ENCODE measurements at regions not wholly inside any gene's neighbourhood (a gene's known extent, or its start where the extent isn't known, plus 50 kb on each side); places are given as distances from the start of the nearest gene placed in this dataset.
"Not testable (repeated sequence)": the region's sequence is repeated elsewhere in the genome, so short reads cannot be mapped to it uniquely, and the experiment has no call there.

GRCh38 chr5:164235300-164235891, 730.0 kb downstream of the MAT2B start:
- Histone ChIP-seq H3K27me3 (ENCODE audit: low read depth, low read length) (no peaks in the 10 kb centered on the region), H3K4me1 (ENCODE audit: control insufficient read depth in 1 of 2, insufficient read depth in 2 of 2, low read length in 2 of 2) (no peaks in the 10 kb centered on the region), H3K27ac (ENCODE audit: low read length) (no peak overlapping the region), H3K36me3 (ENCODE audit: control insufficient read depth in 1 of 2, insufficient read depth in 2 of 2, low read length in 2 of 2) (no peaks in the 10 kb centered on the region), H3K9me3 (ENCODE audit: control insufficient read depth in 1 of 2, low read length in 2 of 2) (no peaks in the 10 kb centered on the region), H3K4me3 (ENCODE audit: low read depth in 1 of 2, low read length in 2 of 2) (no peak overlapping the region)

GRCh38 chr5:164237486-164237885, 732.1 kb downstream of the MAT2B start:
- Histone ChIP-seq H3K36me3 (ENCODE audit: control insufficient read depth in 1 of 2, insufficient read depth in 2 of 2, low read length in 2 of 2) (no peaks in the 10 kb centered on the region), H3K4me1 (ENCODE audit: control insufficient read depth in 1 of 2, insufficient read depth in 2 of 2, low read length in 2 of 2) (no peaks in the 10 kb centered on the region), H3K27me3 (ENCODE audit: low read depth, low read length) (no peaks in the 10 kb centered on the region), H3K4me3 (ENCODE audit: low read depth in 1 of 2, low read length in 2 of 2) (no peak overlapping the region), H3K27ac (ENCODE audit: low read length) (no peak overlapping the region), H3K9me3 (ENCODE audit: control insufficient read depth in 1 of 2, low read length in 2 of 2) (no peaks in the 10 kb centered on the region)

GRCh38 chr5:164251781-164252180, 746.4 kb downstream of the MAT2B start:
- not testable (repeated sequence) for H3K36me3 ChIP-seq (ENCODE audit: control insufficient read depth in 1 of 2, insufficient read depth in 2 of 2, low read length in 2 of 2); H3K4me1 ChIP-seq (ENCODE audit: control insufficient read depth in 1 of 2, insufficient read depth in 2 of 2, low read length in 2 of 2); H3K27me3 ChIP-seq (ENCODE audit: low read depth, low read length); H3K27ac ChIP-seq (ENCODE audit: low read length); H3K9me3 ChIP-seq (ENCODE audit: control insufficient read depth in 1 of 2, low read length in 2 of 2); H3K4me3 ChIP-seq (ENCODE audit: low read depth in 1 of 2, low read length in 2 of 2)

- H3K9me3 ChIP-seq (ENCODE audit: control insufficient read depth in 1 of 2, low read length in 2 of 2), result no peaks in the 10 kb centered on the region
- H3K4me1 ChIP-seq (ENCODE audit: control insufficient read depth in 1 of 2, insufficient read depth in 2 of 2, low read length in 2 of 2), result no peaks in the 10 kb centered on the region
- H3K27me3 ChIP-seq (ENCODE audit: low read depth, low read length), result no peaks in the 10 kb centered on the region
- H3K4me3 ChIP-seq (ENCODE audit: low read depth in 1 of 2, low read length in 2 of 2), result no peak overlapping the region
- no peaks in the 10 kb centered on the region for H3K36me3 ChIP-seq (ENCODE audit: control insufficient read depth in 1 of 2, insufficient read depth in 2 of 2, low read length in 2 of 2)
- no peak overlapping the region for H3K27ac ChIP-seq (ENCODE audit: low read length)
These were observed 748.3 kb downstream of the MAT2B start for GRCh38 chr5:164253764-164254163.

- no peaks in the 10 kb centered on the region for H3K4me1 ChIP-seq (ENCODE audit: control insufficient read depth in 1 of 2, insufficient read depth in 2 of 2, low read length in 2 of 2)
- H3K4me3 ChIP-seq (ENCODE audit: low read depth in 1 of 2, low read length in 2 of 2), result no peak overlapping the region
- no peaks in the 10 kb centered on the region for H3K36me3 ChIP-seq (ENCODE audit: control insufficient read depth in 1 of 2, insufficient read depth in 2 of 2, low read length in 2 of 2)
- H3K27ac ChIP-seq (ENCODE audit: low read length), result no peak overlapping the region
- H3K27me3 ChIP-seq (ENCODE audit: low read depth, low read length), result no peaks in the 10 kb centered on the region
- H3K9me3 ChIP-seq (ENCODE audit: control insufficient read depth in 1 of 2, low read length in 2 of 2), result no peaks in the 10 kb centered on the region
These were observed 750.3 kb downstream of the MAT2B start for GRCh38 chr5:164255598-164256213.

GRCh38 chr5:164256351-164256750, 750.9 kb downstream of the MAT2B start:
- Histone ChIP-seq H3K27me3 (ENCODE audit: low read depth, low read length) (no peaks in the 10 kb centered on the region), H3K4me1 (ENCODE audit: control insufficient read depth in 1 of 2, insufficient read depth in 2 of 2, low read length in 2 of 2) (no peaks in the 10 kb centered on the region), H3K36me3 (ENCODE audit: control insufficient read depth in 1 of 2, insufficient read depth in 2 of 2, low read length in 2 of 2) (no peaks in the 10 kb centered on the region), H3K27ac (ENCODE audit: low read length) (no peak overlapping the region), H3K9me3 (ENCODE audit: control insufficient read depth in 1 of 2, low read length in 2 of 2) (no peaks in the 10 kb centered on the region), H3K4me3 (ENCODE audit: low read depth in 1 of 2, low read length in 2 of 2) (no peak overlapping the region)

GRCh38 chr5:164256954-164257353, 751.5 kb downstream of the MAT2B start:
- Histone ChIP-seq H3K27me3 (ENCODE audit: low read depth, low read length) (no peaks in the 10 kb centered on the region), H3K36me3 (ENCODE audit: control insufficient read depth in 1 of 2, insufficient read depth in 2 of 2, low read length in 2 of 2) (no peaks in the 10 kb centered on the region), H3K27ac (ENCODE audit: low read length) (no peak overlapping the region), H3K9me3 (ENCODE audit: control insufficient read depth in 1 of 2, low read length in 2 of 2) (no peaks in the 10 kb centered on the region), H3K4me3 (ENCODE audit: low read depth in 1 of 2, low read length in 2 of 2) (no peak overlapping the region), H3K4me1 (ENCODE audit: control insufficient read depth in 1 of 2, insufficient read depth in 2 of 2, low read length in 2 of 2) (no peaks in the 10 kb centered on the region)

GRCh38 chr5:164265566-164265965, 760.1 kb downstream of the MAT2B start:
- no peak overlapping the region for H3K27ac ChIP-seq (ENCODE audit: low read length)
- H3K36me3 ChIP-seq (ENCODE audit: control insufficient read depth in 1 of 2, insufficient read depth in 2 of 2, low read length in 2 of 2), result no peaks in the 10 kb centered on the region
- H3K4me3 ChIP-seq (ENCODE audit: low read depth in 1 of 2, low read length in 2 of 2), result no peak overlapping the region
- H3K4me1 ChIP-seq (ENCODE audit: control insufficient read depth in 1 of 2, insufficient read depth in 2 of 2, low read length in 2 of 2), result peaks cover 0 to 4% of the 10 kb centered on the region in 2 donors
- no peaks in the 10 kb centered on the region for H3K27me3 ChIP-seq (ENCODE audit: low read depth, low read length)
- peaks cover 0 to 2% of the 10 kb centered on the region in 2 donors for H3K9me3 ChIP-seq (ENCODE audit: control insufficient read depth in 1 of 2, low read length in 2 of 2)

- no peaks in the 10 kb centered on the region for H3K36me3 ChIP-seq (ENCODE audit: control insufficient read depth in 1 of 2, insufficient read depth in 2 of 2, low read length in 2 of 2)
- H3K27ac ChIP-seq (ENCODE audit: low read length), result no peak overlapping the region
- H3K4me1 ChIP-seq (ENCODE audit: control insufficient read depth in 1 of 2, insufficient read depth in 2 of 2, low read length in 2 of 2), result peaks cover 0 to 4% of the 10 kb centered on the region in 2 donors
- peaks cover 0 to 2% of the 10 kb centered on the region in 2 donors for H3K9me3 ChIP-seq (ENCODE audit: control insufficient read depth in 1 of 2, low read length in 2 of 2)
- H3K4me3 ChIP-seq (ENCODE audit: low read depth in 1 of 2, low read length in 2 of 2), result no peak overlapping the region
- H3K27me3 ChIP-seq (ENCODE audit: low read depth, low read length), result no peaks in the 10 kb centered on the region
These were observed 761.2 kb downstream of the MAT2B start for GRCh38 chr5:164266571-164266970.

GRCh38 chr5:164277720-164278119, 772.3 kb downstream of the MAT2B start:
- H3K27me3 ChIP-seq (ENCODE audit: low read depth, low read length), result no peaks in the 10 kb centered on the region
- H3K4me1 ChIP-seq (ENCODE audit: control insufficient read depth in 1 of 2, insufficient read depth in 2 of 2, low read length in 2 of 2), result no peaks in the 10 kb centered on the region
- H3K27ac ChIP-seq (ENCODE audit: low read length), result no peak overlapping the region
- no peak overlapping the region for H3K4me3 ChIP-seq (ENCODE audit: low read depth in 1 of 2, low read length in 2 of 2)
- H3K9me3 ChIP-seq (ENCODE audit: control insufficient read depth in 1 of 2, low read length in 2 of 2), result no peaks in the 10 kb centered on the region
- H3K36me3 ChIP-seq (ENCODE audit: control insufficient read depth in 1 of 2, insufficient read depth in 2 of 2, low read length in 2 of 2), result no peaks in the 10 kb centered on the region

- no peaks in the 10 kb centered on the region for H3K4me1 ChIP-seq (ENCODE audit: control insufficient read depth in 1 of 2, insufficient read depth in 2 of 2, low read length in 2 of 2)
- no peaks in the 10 kb centered on the region for H3K27me3 ChIP-seq (ENCODE audit: low read depth, low read length)
- no peak overlapping the region for H3K4me3 ChIP-seq (ENCODE audit: low read depth in 1 of 2, low read length in 2 of 2)
- H3K27ac ChIP-seq (ENCODE audit: low read length), result no peak overlapping the region
- H3K36me3 ChIP-seq (ENCODE audit: control insufficient read depth in 1 of 2, insufficient read depth in 2 of 2, low read length in 2 of 2), result no peaks in the 10 kb centered on the region
- peaks cover 0 to 7% of the 10 kb centered on the region in 2 donors for H3K9me3 ChIP-seq (ENCODE audit: control insufficient read depth in 1 of 2, low read length in 2 of 2)
These were observed 784.1 kb downstream of the MAT2B start for GRCh38 chr5:164289526-164289925.

- Histone ChIP-seq H3K27me3 (ENCODE audit: low read depth, low read length) (no peaks in the 10 kb centered on the region), H3K4me3 (ENCODE audit: low read depth in 1 of 2, low read length in 2 of 2) (peak overlapping the region; percentile 37 to 59), H3K4me1 (ENCODE audit: control insufficient read depth in 1 of 2, insufficient read depth in 2 of 2, low read length in 2 of 2) (no peaks in the 10 kb centered on the region)
These were observed 791.2 kb downstream of the MAT2B start for GRCh38 chr5:164296603-164297080.

More at GRCh38 chr5:164296603-164297080, 791.2 kb downstream of the MAT2B start:
- no peak overlapping the region for H3K27ac ChIP-seq (ENCODE audit: low read length)
- H3K9me3 ChIP-seq (ENCODE audit: control insufficient read depth in 1 of 2, low read length in 2 of 2), result no peaks in the 10 kb centered on the region
- H3K36me3 ChIP-seq (ENCODE audit: control insufficient read depth in 1 of 2, insufficient read depth in 2 of 2, low read length in 2 of 2), result no peaks in the 10 kb centered on the region

Measured in muscle layer of duodenum (tissue), 2 donors.